ENCODE measurements at regions not wholly inside any gene's neighbourhood (a gene's known extent, or its start where the extent isn't known, plus 50 kb on each side); places are given as distances from the start of the nearest gene placed in this dataset.

DNA sequence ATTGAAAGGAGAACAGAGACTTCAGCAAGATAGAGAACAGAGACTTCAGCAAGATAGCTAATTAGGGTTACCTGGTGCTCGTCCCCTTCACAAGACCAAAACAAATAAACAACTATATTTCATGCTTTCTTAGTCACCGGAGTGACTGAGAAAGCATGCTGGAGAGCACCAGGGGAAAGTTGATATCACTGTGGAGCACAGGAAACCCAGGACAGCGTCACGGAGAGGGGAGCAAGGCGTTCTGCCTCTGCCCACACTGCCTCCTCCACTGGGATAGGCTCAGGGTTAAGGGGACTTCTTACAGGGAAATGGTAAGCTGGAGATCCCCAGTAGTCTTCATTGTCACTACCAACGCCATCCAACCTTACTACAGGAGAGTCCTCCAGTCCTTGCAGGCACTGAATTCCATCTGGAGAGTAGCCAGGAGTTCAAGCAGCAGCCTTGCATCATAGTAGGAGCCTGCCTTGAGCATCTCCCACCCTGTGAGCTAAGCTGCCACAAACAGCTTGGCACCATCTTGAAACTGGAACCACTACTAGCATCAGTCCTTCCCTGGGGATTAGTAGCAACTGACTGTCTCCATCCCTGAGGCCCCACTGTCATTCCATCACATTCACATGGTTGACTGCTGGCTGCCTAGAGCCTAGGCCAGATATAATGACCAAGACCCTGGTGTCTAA is 239.4 kb downstream of the PLPP3 start (continued):
- TF ChIP-seq, protein P1, sequence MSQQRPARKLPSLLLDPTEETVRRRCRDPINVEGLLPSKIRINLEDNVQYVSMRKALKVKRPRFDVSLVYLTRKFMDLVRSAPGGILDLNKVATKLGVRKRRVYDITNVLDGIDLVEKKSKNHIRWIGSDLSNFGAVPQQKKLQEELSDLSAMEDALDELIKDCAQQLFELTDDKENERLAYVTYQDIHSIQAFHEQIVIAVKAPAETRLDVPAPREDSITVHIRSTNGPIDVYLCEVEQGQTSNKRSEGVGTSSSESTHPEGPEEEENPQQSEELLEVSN (IDR thresholded peaks at IDR 0.05): no peak
- TF ChIP-seq BRCA1 (IDR thresholded peaks at IDR 0.05; ENCODE audit: low read depth, low read length): no peak
- no peak for TF ChIP-seq HDAC2 (IDR thresholded peaks at IDR 0.05; ENCODE audit: borderline replicate concordance in 1 of 2, low read depth in 2 of 2, low read length in 2 of 2)
